AG04449 (cell line): ENCODE measurements at regions not wholly inside any gene's neighbourhood (a gene's known extent, or its start where the extent isn't known, plus 50 kb on each side); places are given as distances from the start of the nearest gene placed in this dataset.
"Not testable (repeated sequence)": the region's sequence is repeated elsewhere in the genome, so short reads cannot be mapped to it uniquely, and the experiment has no call there.

Experiments used
- CTCF ChIA-PET: fragments of 350-600 bp; formaldehyde crosslinking; extraction: SDS; loops from one replicate; lab custom pipeline; 2021; ENCODE audit warnings: antibody characterized with exemption; lab: Yijun Ruan, JAX
- POLR2A ChIA-PET: fragments of 400-600, 350-600 bp; formaldehyde crosslinking; extraction: SDS; loops from one replicate; lab custom pipeline; 2020; ENCODE audit warnings: antibody characterized with exemption, inconsistent platforms; lab: Yijun Ruan, JAX
- DNase-seq: peaks from one replicate; pipeline ENCODE4 v3.0.0-alpha.2; 2010; ENCODE audit warnings: low read depth, low spot score
- H3K4me3 ChIP-seq: 2 replicates; pipeline ENCODE4 v1.5.1; 2011; ENCODE audit warnings: low read depth, mild to moderate bottlenecking, control low read depth, low read length
- CTCF ChIP-seq: IDR thresholded peaks from one replicate; pipeline ENCODE4 v1.5.1; 2011; ENCODE audit warnings: mild to moderate bottlenecking, moderate library complexity, low read length, control low read depth, inconsistent platforms; ENCODE audit not compliant: insufficient read depth; ENCODE audit errors: missing control alignments

- POLR2A ChIA-PET: no interaction called here
- CTCF ChIA-PET: no interaction called here
- DNase-seq: no peak
- TF ChIP-seq CTCF: no peak
- no peak overlapping the region for H3K4me3 ChIP-seq
These were observed 85.5 kb downstream of the NPIPB11 start for GRCh38 chr16:29321000-29321393.

- POLR2A ChIA-PET: no interaction called here
- DNase-seq: no peak
- no peak overlapping the region for H3K4me3 ChIP-seq
- CTCF ChIA-PET: no interaction called here
- TF ChIP-seq CTCF: no peak
These were observed 86.1 kb downstream of the NPIPB11 start for GRCh38 chr16:29320274-29320999.

GRCh38 chr16:29319726-29320125 is 86.8 kb downstream of the NPIPB11 start:
- TF ChIP-seq CTCF: no peak
- CTCF ChIA-PET: no interaction called here
- POLR2A ChIA-PET: no interaction called here
- no peak for DNase-seq
- H3K4me3 ChIP-seq: no peak overlapping the region

GRCh38 chr16:29318561-29318968 is 87.9 kb downstream of the NPIPB11 start:
- not testable (repeated sequence) for DNase-seq

GRCh38 chr16:29318037-29318436 is 88.5 kb downstream of the NPIPB11 start:
- H3K4me3 ChIP-seq: no peak overlapping the region
- POLR2A ChIA-PET: no interaction called here
- CTCF ChIA-PET: interaction anchor here (0.9 kb wide), 1 partner anchor 9 kb away, joined by 3 read pairs; no protein-coding TSS in a partner anchor

More at GRCh38 chr16:29318561-29318968, 87.9 kb downstream of the NPIPB11 start:
- POLR2A ChIA-PET, H3K4me3 ChIP-seq, CTCF ChIA-PET: not testable (repeated sequence)
- peak; percentile 27 for TF ChIP-seq CTCF

More at GRCh38 chr16:29318037-29318436, 88.5 kb downstream of the NPIPB11 start:
- no peak for TF ChIP-seq CTCF
- DNase-seq: no peak
